HG02610 (cell line): ENCODE measurements at regions not wholly inside any gene's neighbourhood (a gene's known extent, or its start where the extent isn't known, plus 50 kb on each side); places are given as distances from the start of the nearest gene placed in this dataset.
"Not testable (repeated sequence)": the region's sequence is repeated elsewhere in the genome, so short reads cannot be mapped to it uniquely, and the experiment has no call there.

Experiments
- ATAC-seq: cut with Tn5 transposase; IDR thresholded peaks from one replicate; pipeline ENCODE4 v1.9.1; 2021; ENCODE audit warnings: mild to moderate bottlenecking, moderate library complexity; ENCODE audit not compliant: unreplicated experiment

GRCh38 chr6:154921482-154921881 lies 73.6 kb upstream of the TIAM2 start:
- peak; percentile 78 for ATAC-seq

- no peak for ATAC-seq
These were observed 71.8 kb upstream of the TIAM2 start for GRCh38 chr6:154923199-154923869.

- no peak for ATAC-seq
These were observed 70.0 kb upstream of the TIAM2 start for GRCh38 chr6:154925130-154925529.

GRCh38 chr6:154926366-154926765 lies 68.7 kb upstream of the TIAM2 start:
- ATAC-seq: no peak

- ATAC-seq: peak; percentile 72
These were observed 66.7 kb upstream of the TIAM2 start for GRCh38 chr6:154928325-154928922.

- no peak for ATAC-seq
These were observed 64.7 kb upstream of the TIAM2 start for GRCh38 chr6:154930451-154930851.

- ATAC-seq: no peak
These were observed 63.2 kb upstream of the TIAM2 start for GRCh38 chr6:154931711-154932424.

GRCh38 chr6:154932515-154933027 lies 62.5 kb upstream of the TIAM2 start:
- ATAC-seq: no peak

- ATAC-seq: no peak
These were observed 61.8 kb upstream of the TIAM2 start for GRCh38 chr6:154933181-154933827.

GRCh38 chr6:154937306-154938220 lies 57.6 kb upstream of the TIAM2 start:
- no peak for ATAC-seq

- ATAC-seq: no peak
These were observed 56.9 kb upstream of the TIAM2 start for GRCh38 chr6:154938221-154938580.

GRCh38 chr6:154938727-154939285 lies 56.3 kb upstream of the TIAM2 start:
- not testable (repeated sequence) for ATAC-seq

- no peak for ATAC-seq
These were observed 52.3 kb upstream of the TIAM2 start for GRCh38 chr6:154942770-154943169.

GRCh38 chr6:154945271-154945890 lies 49.7 kb upstream of the TIAM2 start:
- ATAC-seq: no peak
